Liver (tissue), 8 donors: ENCODE measurements at regions not wholly inside any gene's neighbourhood (a gene's known extent, or its start where the extent isn't known, plus 50 kb on each side); places are given as distances from the start of the nearest gene placed in this dataset.

Experiments
- DNase-seq: peaks from one replicate; pipeline ENCODE4 v3.0.0-alpha.2; 2017; ENCODE audit warnings: low spot score
- H3K27ac ChIP-seq, 2 donors: one replicate each; pipeline ENCODE4 v1.7.0; 2013; ENCODE audit warnings: inconsistent platforms in 2 of 2, low read length in 2 of 2, control low read depth in 1 of 2, low read depth in 1 of 2, mild to moderate bottlenecking in 1 of 2
- H3K27me3 ChIP-seq, 4 donors: one replicate each; pipeline versions ENCODE4 v1.6.1 to v1.7.0; 2013; ENCODE audit warnings: low read length in 3 of 4, inconsistent platforms in 1 of 4, mild to moderate bottlenecking in 1 of 4, moderate library complexity in 1 of 4; ENCODE audit not compliant: control insufficient read depth in 4 of 4, insufficient read depth in 4 of 4
- H3K36me3 ChIP-seq, 4 donors: one replicate each; pipeline versions ENCODE4 v1.6.1 to v1.7.0; 2013; ENCODE audit warnings: low read length in 3 of 4, mild to moderate bottlenecking in 3 of 4, low read depth in 1 of 4, moderate library complexity in 1 of 4; ENCODE audit not compliant: control insufficient read depth in 4 of 4, insufficient read depth in 3 of 4
- H3K4me1 ChIP-seq, 4 donors: one replicate each; pipeline versions ENCODE4 v1.6.1 to v1.7.0; 2013; ENCODE audit warnings: low read length in 3 of 4, mild to moderate bottlenecking in 3 of 4, moderate library complexity in 1 of 4; ENCODE audit not compliant: control insufficient read depth in 4 of 4, insufficient read depth in 4 of 4
- H3K4me3 ChIP-seq, 3 donors: one replicate each; pipeline versions ENCODE4 v1.6.1 to v1.7.0; 2013; ENCODE audit warnings: low read length in 3 of 3, control low read depth in 1 of 3, low read depth in 1 of 3, mild to moderate bottlenecking in 1 of 3
- H3K9ac ChIP-seq, 2 donors: one replicate each; pipeline ENCODE4 v1.7.0; 2013; ENCODE audit warnings: low read length in 2 of 2, mild to moderate bottlenecking in 2 of 2, moderate library complexity in 2 of 2, control low read depth in 1 of 2, low read depth in 1 of 2
- H3K9me3 ChIP-seq, 4 donors: one replicate each; pipeline versions ENCODE4 v1.6.1 to v1.7.0; 2013; ENCODE audit warnings: low read length in 3 of 4; ENCODE audit not compliant: control insufficient read depth in 4 of 4
- EGR1 ChIP-seq, 2 donors: IDR thresholded peaks; 2 replicates each; pipeline ENCODE4 v1.6.1; 2016 to 2018; ENCODE audit warnings: antibody characterized with exemption in 2 of 2, low read depth in 2 of 2
- FOXA1 ChIP-seq: IDR thresholded peaks from 2 replicates; pipeline ENCODE4 v1.6.1; 2016; ENCODE audit warnings: antibody characterized with exemption
- FOXA2 ChIP-seq: IDR thresholded peaks from 2 replicates; pipeline ENCODE4 v1.6.1; 2016; ENCODE audit warnings: antibody characterized with exemption
- GABPA ChIP-seq, 2 donors: IDR thresholded peaks in 1 of 2; conservative IDR thresholded peaks in 1 of 2; 2 replicates each; pipeline ENCODE4 v1.6.1; 2016; ENCODE audit warnings: antibody characterized with exemption in 2 of 2, mild to moderate bottlenecking in 1 of 2, moderate library complexity in 1 of 2
- HNF4A ChIP-seq, 2 donors: conservative IDR thresholded peaks; 2 replicates each; pipeline ENCODE4 v1.6.1; 2016; ENCODE audit warnings: antibody characterized with exemption in 2 of 2, mild to moderate bottlenecking in 2 of 2
- HNF4G ChIP-seq: IDR thresholded peaks from 2 replicates; pipeline ENCODE4 v1.6.1; 2016; ENCODE audit warnings: antibody characterized with exemption
- JUND ChIP-seq, 2 donors: IDR thresholded peaks; 2 replicates each; pipeline ENCODE4 v1.6.1; 2016; ENCODE audit warnings: antibody characterized with exemption in 2 of 2
- MAX ChIP-seq: IDR thresholded peaks from 2 replicates; pipeline ENCODE4 v1.6.1; 2016; ENCODE audit warnings: antibody characterized with exemption
- NR2F2 ChIP-seq: IDR thresholded peaks from 2 replicates; pipeline ENCODE4 v1.6.1; 2016; ENCODE audit warnings: antibody characterized with exemption
- RAD21 ChIP-seq, 2 donors: IDR thresholded peaks; 2 replicates each; pipeline ENCODE4 v1.6.1; 2016; ENCODE audit warnings: antibody characterized with exemption in 2 of 2, mild to moderate bottlenecking in 2 of 2
- REST ChIP-seq: IDR thresholded peaks from 2 replicates; pipeline ENCODE4 v1.6.1; 2016; ENCODE audit warnings: antibody characterized with exemption, mild to moderate bottlenecking
- RXRA ChIP-seq, 2 donors: IDR thresholded peaks; 2 replicates each; pipeline ENCODE4 v1.6.1; 2017 to 2018; ENCODE audit warnings: antibody characterized with exemption in 2 of 2, mild to moderate bottlenecking in 1 of 2
- SP1 ChIP-seq: IDR thresholded peaks from 2 replicates; pipeline ENCODE4 v1.6.1; 2018; ENCODE audit warnings: antibody characterized with exemption, mild to moderate bottlenecking
- TAF1 ChIP-seq: conservative IDR thresholded peaks from 2 replicates; pipeline ENCODE4 v1.6.1; 2016; ENCODE audit warnings: antibody characterized with exemption, mild to moderate bottlenecking
- YY1 ChIP-seq: IDR thresholded peaks from 2 replicates; pipeline ENCODE4 v1.6.1; 2016; ENCODE audit warnings: antibody characterized with exemption, mild to moderate bottlenecking
- ZBTB33 ChIP-seq: IDR thresholded peaks from 2 replicates; pipeline ENCODE4 v1.6.1; 2016; ENCODE audit warnings: antibody characterized with exemption
- WGBS: extraction: QIAGEN DNeasy Blood & Tissue Kit; methylation state at CpG from one replicate; pipeline ENCODE4 v1.1.7; 2013; 5-methylcytosine and 5-hydroxymethylcytosine counted together
- TF ChIP-seq, protein P1 (sequence below): fragments of 150-350 bp; IDR thresholded peaks from 2 replicates; pipeline ENCODE4 v1.5.1; 2017; ENCODE audit warnings: improper control_type of control experiment, low read depth, low read length; ENCODE audit not compliant: missing input control
- TF ChIP-seq, protein P2 (sequence below): IDR thresholded peaks from 2 replicates; pipeline ENCODE4 v1.6.1; 2016; ENCODE audit warnings: antibody characterized with exemption
- donor health status: healthy.
- donor health status: healthy.
- donor health status: healthy.
- donor health status: healthy.
- donor health status: healthy.

DNA sequence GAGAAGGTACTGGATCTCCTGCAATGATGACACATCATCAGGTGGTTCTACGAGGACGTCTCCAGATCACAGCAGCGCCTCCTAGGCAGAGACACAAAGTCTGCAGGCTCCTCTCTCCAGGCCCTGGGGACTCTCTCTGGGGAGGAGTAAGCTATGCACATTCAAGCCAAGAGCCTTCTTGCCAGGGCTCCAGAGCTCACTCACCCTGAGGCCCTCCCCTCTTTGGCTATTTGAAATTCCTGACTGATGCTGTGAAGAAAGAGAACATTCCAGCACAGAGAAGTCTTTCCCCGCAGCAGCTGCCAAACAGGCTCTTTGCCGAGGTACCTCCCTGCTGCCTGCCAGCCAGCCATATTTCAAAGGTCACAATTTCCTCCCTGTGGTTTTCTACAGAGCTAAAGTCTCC is 204.9 kb downstream of the CSNK2A3 start:
- DNase-seq = no peak
- no peaks in the 10 kb centered on the region for H3K9me3 ChIP-seq
- no peak overlapping the region for H3K27ac ChIP-seq
- 46% methylated on average over 5 of the region's 5 CpGs for WGBS
- H3K4me3 ChIP-seq = no peak overlapping the region
- TF ChIP-seq REST (no peak), SP1 (peak; percentile 22), EGR1 (IDR thresholded peaks at IDR 0.05; ENCODE audit: low read depth in 2 of 2) (no peak), MAX (no peak), TAF1 (no peak), GABPA (IDR thresholded peaks at IDR 0.05 in 1 of 2, conservative IDR thresholded peaks at IDR 0.05 in 1 of 2) (no peak), JUND (IDR thresholded peaks at IDR 0.05) (peak in 1 of 2 donors; percentile 41), YY1 (peak; percentile 84), RXRA (IDR thresholded peaks at IDR 0.05) (peak; percentile 37 to 59), HNF4A (conservative IDR thresholded peaks at IDR 0.05) (peak; percentile 58 to 71), FOXA1 (no peak), FOXA2 (no peak), RAD21 (IDR thresholded peaks at IDR 0.05) (peak; percentile 28 to 32), HNF4G (no peak), NR2F2 (peak; percentile 74), ZBTB33 (no peak)
- TF ChIP-seq, protein P1, sequence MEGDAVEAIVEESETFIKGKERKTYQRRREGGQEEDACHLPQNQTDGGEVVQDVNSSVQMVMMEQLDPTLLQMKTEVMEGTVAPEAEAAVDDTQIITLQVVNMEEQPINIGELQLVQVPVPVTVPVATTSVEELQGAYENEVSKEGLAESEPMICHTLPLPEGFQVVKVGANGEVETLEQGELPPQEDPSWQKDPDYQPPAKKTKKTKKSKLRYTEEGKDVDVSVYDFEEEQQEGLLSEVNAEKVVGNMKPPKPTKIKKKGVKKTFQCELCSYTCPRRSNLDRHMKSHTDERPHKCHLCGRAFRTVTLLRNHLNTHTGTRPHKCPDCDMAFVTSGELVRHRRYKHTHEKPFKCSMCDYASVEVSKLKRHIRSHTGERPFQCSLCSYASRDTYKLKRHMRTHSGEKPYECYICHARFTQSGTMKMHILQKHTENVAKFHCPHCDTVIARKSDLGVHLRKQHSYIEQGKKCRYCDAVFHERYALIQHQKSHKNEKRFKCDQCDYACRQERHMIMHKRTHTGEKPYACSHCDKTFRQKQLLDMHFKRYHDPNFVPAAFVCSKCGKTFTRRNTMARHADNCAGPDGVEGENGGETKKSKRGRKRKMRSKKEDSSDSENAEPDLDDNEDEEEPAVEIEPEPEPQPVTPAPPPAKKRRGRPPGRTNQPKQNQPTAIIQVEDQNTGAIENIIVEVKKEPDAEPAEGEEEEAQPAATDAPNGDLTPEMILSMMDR = no peak
- TF ChIP-seq, protein P2, sequence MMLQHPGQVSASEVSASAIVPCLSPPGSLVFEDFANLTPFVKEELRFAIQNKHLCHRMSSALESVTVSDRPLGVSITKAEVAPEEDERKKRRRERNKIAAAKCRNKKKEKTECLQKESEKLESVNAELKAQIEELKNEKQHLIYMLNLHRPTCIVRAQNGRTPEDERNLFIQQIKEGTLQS = no peak
- no peaks in the 10 kb centered on the region for H3K36me3 ChIP-seq
- no peak overlapping the region for H3K9ac ChIP-seq
- H3K27me3 ChIP-seq = no peaks in the 10 kb centered on the region
- peaks cover 0 to 4% (median 2%) of the 10 kb centered on the region in 4 donors for H3K4me1 ChIP-seq
